ENCODE measurements at regions not wholly inside any gene's neighbourhood (a gene's known extent, or its start where the extent isn't known, plus 50 kb on each side); places are given as distances from the start of the nearest gene placed in this dataset.
A peak's percentile ranks its signal among the peaks of the same experiment; 100 is the strongest.
"Not testable (repeated sequence)": the region's sequence is repeated elsewhere in the genome, so short reads cannot be mapped to it uniquely, and the experiment has no call there.

GRCh38 chr3:15941457-15941856 lies 143.7 kb upstream of the ANKRD28 start:
- H3K14ac ChIP-seq (replicated peaks; ENCODE audit: low read depth, low read length); H4K20me1 ChIP-seq (ENCODE audit: insufficient read depth, low read length); H4K91ac ChIP-seq (ENCODE audit: insufficient read depth, low read depth, low read length); H2AFZ ChIP-seq (replicated peaks; ENCODE audit: low read length, poor library complexity); H3K9me1 ChIP-seq (ENCODE audit: insufficient read depth, low read length); H3K23ac ChIP-seq (ENCODE audit: low read depth, low read length); H3K4ac ChIP-seq (ENCODE audit: low read depth, low read length); H2BK5ac ChIP-seq (ENCODE audit: low read depth, low read length, poor library complexity, severe bottlenecking); H3K9ac ChIP-seq (ENCODE audit: low read depth, low read length); H3K36me3 ChIP-seq (ENCODE audit: control insufficient read depth, insufficient read depth, low read length); H3K4me3 ChIP-seq (ENCODE audit: insufficient read depth, low read depth, low read length); CTCF ChIA-PET; dilution Hi-C loops (cut with HindIII; ENCODE audit: low sequenced_read_pairs, unreplicated experiment); H3K4me2 ChIP-seq (ENCODE audit: low read depth, low read length); intact Hi-C loops (cut with micrococcal nuclease); H4K8ac ChIP-seq (ENCODE audit: low read depth in 2 of 2, low read length in 2 of 2); H3K9me3 ChIP-seq (ENCODE audit: control insufficient read depth, insufficient read depth, low read length); H2BK120ac ChIP-seq (ENCODE audit: low read depth, low read length); BruUV-seq (replicated peaks); DNase-seq; H2BK15ac ChIP-seq (ENCODE audit: low read depth, low read length); H3K56ac ChIP-seq (ENCODE audit: extremely low read depth, insufficient read depth, low read length); H3K27ac ChIP-seq (ENCODE audit: insufficient read depth, low read length); H3K79me1 ChIP-seq (ENCODE audit: low read depth in 1 of 2, low read length in 2 of 2); H3K27me3 ChIP-seq (ENCODE audit: control insufficient read depth, insufficient read depth, low read length); POLR2A ChIA-PET (ENCODE audit: unreplicated experiment); in situ Hi-C loops (cut with MboI; ENCODE audit: low sequenced_read_pairs); H2BK20ac ChIP-seq (ENCODE audit: low read depth, low read length); ATAC-seq (ENCODE audit: low read depth); H2AK5ac ChIP-seq (ENCODE audit: low read depth, low read length); H2AK9ac ChIP-seq (replicated peaks; ENCODE audit: low read depth, low read length, poor library complexity); H4K5ac ChIP-seq (ENCODE audit: low read depth, low read length); H3K4me1 ChIP-seq (ENCODE audit: control insufficient read depth, insufficient read depth, low read length); H3K18ac ChIP-seq (ENCODE audit: low read depth, low read length): not testable (repeated sequence)
- no CpG with 5 or more reads among the region's 2 CpGs for WGBS, 2 experiments (ENCODE audit: extremely low coverage in 2 of 2, insufficient read length in 1 of 2)
- peak; percentile 39; the same call in 1 of the 2 replicates for TF ChIP-seq MAFK (IDR thresholded peaks at IDR 0.05; ENCODE audit: low read depth, low read length)

Measured in IMR-90 (cell line).